Thyroid gland (tissue), 4 donors: ENCODE measurements at regions not wholly inside any gene's neighbourhood (a gene's known extent, or its start where the extent isn't known, plus 50 kb on each side); places are given as distances from the start of the nearest gene placed in this dataset.

Experiments used
- CTCF ChIP-seq, 6 experiments: fragments of 200-600 bp in 3 of 6; fragments of 450-650 bp in 3 of 6; sonication (generic) in 3 of 6; IDR thresholded peaks; one replicate each; pipeline ENCODE4 v1.5.1; 2016 to 2019; ENCODE audit warnings: antibody characterized with exemption in 6 of 6, mild to moderate bottlenecking in 2 of 6, inconsistent platforms in 1 of 6, moderate library complexity in 1 of 6
- POLR2A ChIP-seq, 2 donors: fragments of 450-650 bp; IDR thresholded peaks; one replicate each; pipeline ENCODE4 v1.6.1; 2017; ENCODE audit warnings: antibody characterized with exemption in 2 of 2, mild to moderate bottlenecking in 2 of 2, moderate library complexity in 1 of 2

- TF ChIP-seq POLR2A (IDR thresholded peaks at IDR 0.05) (no peak), CTCF (IDR thresholded peaks at IDR 0.05) (no peak)
Measured at GRCh38 chr2:9782197-9782719, 61.0 kb upstream of the TAF1B start.
